ENCODE measurements at regions not wholly inside any gene's neighbourhood (a gene's known extent, or its start where the extent isn't known, plus 50 kb on each side); places are given as distances from the start of the nearest gene placed in this dataset.

GRCh38 chr2:242035858-242036652 is 166.5 kb downstream of the RTP5 start:
- ChIA-PET POLR2A (no interaction called here), CTCF (no interaction called here)
- Mint-ChIP-seq H3K4me1 (ENCODE audit: low read depth) (peaks cover 20% of the 10 kb centered on the region), H3K27me3 (no peaks in the 10 kb centered on the region), H3K4me3 (no peak overlapping the region), H3K27ac (no peak overlapping the region), H3K36me3 (ENCODE audit: low read depth) (no peaks in the 10 kb centered on the region), H3K9me3 (no peaks in the 10 kb centered on the region)
- ATAC-seq = no peak
- TF ChIP-seq, protein P1, sequence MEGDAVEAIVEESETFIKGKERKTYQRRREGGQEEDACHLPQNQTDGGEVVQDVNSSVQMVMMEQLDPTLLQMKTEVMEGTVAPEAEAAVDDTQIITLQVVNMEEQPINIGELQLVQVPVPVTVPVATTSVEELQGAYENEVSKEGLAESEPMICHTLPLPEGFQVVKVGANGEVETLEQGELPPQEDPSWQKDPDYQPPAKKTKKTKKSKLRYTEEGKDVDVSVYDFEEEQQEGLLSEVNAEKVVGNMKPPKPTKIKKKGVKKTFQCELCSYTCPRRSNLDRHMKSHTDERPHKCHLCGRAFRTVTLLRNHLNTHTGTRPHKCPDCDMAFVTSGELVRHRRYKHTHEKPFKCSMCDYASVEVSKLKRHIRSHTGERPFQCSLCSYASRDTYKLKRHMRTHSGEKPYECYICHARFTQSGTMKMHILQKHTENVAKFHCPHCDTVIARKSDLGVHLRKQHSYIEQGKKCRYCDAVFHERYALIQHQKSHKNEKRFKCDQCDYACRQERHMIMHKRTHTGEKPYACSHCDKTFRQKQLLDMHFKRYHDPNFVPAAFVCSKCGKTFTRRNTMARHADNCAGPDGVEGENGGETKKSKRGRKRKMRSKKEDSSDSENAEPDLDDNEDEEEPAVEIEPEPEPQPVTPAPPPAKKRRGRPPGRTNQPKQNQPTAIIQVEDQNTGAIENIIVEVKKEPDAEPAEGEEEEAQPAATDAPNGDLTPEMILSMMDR (IDR thresholded peaks at IDR 0.05) = no peak
- intact Hi-C loops (cut with micrococcal nuclease) = no loop called here
- no peak for DNase-seq

- Mint-ChIP-seq H3K4me1 (ENCODE audit: low read depth) (peaks cover 15% of the 10 kb centered on the region), H3K27me3 (no peaks in the 10 kb centered on the region), H3K9me3 (no peaks in the 10 kb centered on the region), H3K4me3 (no peak overlapping the region), H3K36me3 (ENCODE audit: low read depth) (no peaks in the 10 kb centered on the region), H3K27ac (no peak overlapping the region)
- ATAC-seq (no peak), DNase-seq (no peak)
- TF ChIP-seq, protein P1 (IDR thresholded peaks at IDR 0.05) = no peak
- intact Hi-C loops (cut with micrococcal nuclease) = no loop called here
- CTCF ChIA-PET = no interaction called here
- POLR2A ChIA-PET = no interaction called here
Measured at GRCh38 chr2:242036653-242036950, 167.1 kb downstream of the RTP5 start.

DNA sequence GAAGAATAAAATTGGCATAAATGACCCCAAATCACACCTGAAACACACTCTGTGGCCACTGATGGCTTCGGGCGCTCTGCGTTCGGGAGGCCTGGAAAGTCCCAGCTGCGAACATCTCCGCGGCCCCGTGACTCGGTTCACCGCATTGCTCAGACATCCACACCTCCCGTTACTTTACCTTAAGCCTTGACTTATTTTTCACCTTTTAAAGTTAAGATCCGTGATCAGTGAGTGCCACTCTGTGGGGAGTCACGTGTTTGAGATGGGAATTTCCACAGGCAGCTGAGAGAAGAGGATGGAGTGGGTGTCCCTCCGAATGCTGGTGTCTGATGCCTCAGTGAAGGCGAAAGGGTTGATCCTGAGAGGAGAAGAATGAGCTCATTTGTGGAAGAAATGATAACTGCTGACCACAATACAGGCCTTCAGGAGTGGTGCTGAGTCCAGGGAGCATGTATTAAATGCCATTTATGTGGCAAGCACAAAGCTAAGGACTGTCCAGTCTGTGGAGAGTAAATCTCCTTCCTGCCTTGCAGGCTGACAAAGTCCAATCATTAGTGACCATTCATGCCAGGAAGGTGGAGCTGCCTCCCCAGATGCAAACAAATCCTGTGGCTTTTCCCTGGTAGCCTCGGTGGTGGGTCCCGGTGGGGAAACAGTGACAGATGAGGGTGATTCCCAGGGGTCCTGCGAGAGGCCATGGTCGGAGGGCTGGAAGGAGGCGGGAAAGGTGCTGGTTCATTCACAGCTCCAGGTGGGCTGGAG is 168.8 kb downstream of the RTP5 start:
- ChIA-PET POLR2A (no interaction called here), CTCF (interaction anchor here (2.1 kb wide), 1 partner anchor 87 kb away, joined by 7 read pairs; no protein-coding TSS in a partner anchor)
- DNase-seq = no peak
- H3K9me3 Mint-ChIP-seq = no peaks in the 10 kb centered on the region
- H3K4me1 Mint-ChIP-seq (ENCODE audit: low read depth) = peaks cover 7% of the 10 kb centered on the region
- no peak for ATAC-seq
- H3K4me3 Mint-ChIP-seq = no peak overlapping the region
- intact Hi-C loops (cut with micrococcal nuclease) = no loop called here
- H3K27ac Mint-ChIP-seq = no peak overlapping the region
- no peaks in the 10 kb centered on the region for H3K27me3 Mint-ChIP-seq
- no peaks in the 10 kb centered on the region for H3K36me3 Mint-ChIP-seq (ENCODE audit: low read depth)
- TF ChIP-seq, protein P1 (IDR thresholded peaks at IDR 0.05) = no peak

GRCh38 chr2:242038928-242039341 is 169.4 kb downstream of the RTP5 start:
- POLR2A ChIA-PET = no interaction called here
- CTCF ChIA-PET = interaction anchor here (2.1 kb wide), 1 partner anchor 88 kb away, joined by 7 read pairs; no protein-coding TSS in a partner anchor
- H3K36me3 Mint-ChIP-seq (ENCODE audit: low read depth) = no peaks in the 10 kb centered on the region
- H3K4me1 Mint-ChIP-seq (ENCODE audit: low read depth) = peaks cover 2% of the 10 kb centered on the region
- H3K27me3 Mint-ChIP-seq = no peaks in the 10 kb centered on the region
- intact Hi-C loops (cut with micrococcal nuclease) = no loop called here
- H3K4me3 Mint-ChIP-seq = no peak overlapping the region
- TF ChIP-seq, protein P1 (IDR thresholded peaks at IDR 0.05) = no peak
- DNase-seq = no peak
- no peak overlapping the region for H3K27ac Mint-ChIP-seq
- no peak for ATAC-seq
- no peaks in the 10 kb centered on the region for H3K9me3 Mint-ChIP-seq

DNA sequence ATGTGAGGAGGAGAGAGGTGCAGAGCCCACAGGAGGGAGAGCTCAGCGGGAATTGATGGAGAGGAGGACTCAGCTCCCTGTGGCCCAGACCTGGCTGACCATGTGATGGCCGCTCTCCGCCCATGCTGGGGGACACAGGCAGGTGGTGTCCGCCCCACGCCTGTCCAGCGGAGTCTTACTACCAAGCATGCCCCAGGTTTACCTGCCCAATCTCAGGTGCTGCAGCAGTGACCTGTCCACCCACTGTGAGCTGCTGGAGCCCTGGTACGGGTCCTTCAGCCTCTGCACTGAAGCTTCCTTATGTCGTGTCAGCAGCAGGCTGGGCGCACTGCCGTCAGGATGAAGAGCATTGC is 170.8 kb downstream of the RTP5 start:
- Mint-ChIP-seq H3K36me3 (ENCODE audit: low read depth) (no peaks in the 10 kb centered on the region), H3K27me3 (peaks cover 3% of the 10 kb centered on the region), H3K4me1 (ENCODE audit: low read depth) (no peaks in the 10 kb centered on the region), H3K9me3 (no peaks in the 10 kb centered on the region), H3K4me3 (no peak overlapping the region), H3K27ac (no peak overlapping the region)
- DNase-seq (no peak), ATAC-seq (no peak)
- intact Hi-C loops (cut with micrococcal nuclease) = no loop called here
- CTCF ChIA-PET = no interaction called here
- TF ChIP-seq, protein P1 (IDR thresholded peaks at IDR 0.05) = no peak
- POLR2A ChIA-PET = no interaction called here

All from activated CD8-positive, alpha-beta T cell treated with anti-CD3 and anti-CD28 coated beads for 36 hours (primary cell).